HepG2 (cell line): ENCODE measurements at regions not wholly inside any gene's neighbourhood (a gene's known extent, or its start where the extent isn't known, plus 50 kb on each side); places are given as distances from the start of the nearest gene placed in this dataset.

ENCODE experiments used
- ATAC-seq: fragments of 200-7000 bp; cut with Tn5 transposase; 3 replicates; pipeline ENCODE4 v1.9.1; 2020; ENCODE audit warnings: mild to moderate bottlenecking, moderate library complexity
- BruUV-seq: library from RNA; stranded (reverse); fragments of 400-500 nt; replicated peaks from 2 replicates; lab custom pipeline; 2021; lab: Mats Ljungman, UMichigan
- CTCF ChIA-PET: fragments of 300-600 bp; formaldehyde crosslinking; extraction: SDS; loops from one replicate; lab custom pipeline; 2021; ENCODE audit warnings: low total read pairs, inconsistent platforms, low intra/inter-chr PET ratio; lab: Yijun Ruan, JAX
- POLR2A ChIA-PET: fragments of 350-600 bp; sonication (Branson Sonifier 250); formaldehyde crosslinking; loops from one replicate; lab custom pipeline; 2020; ENCODE audit warnings: antibody characterized with exemption, inconsistent platforms; lab: Yijun Ruan, JAX
- DNase-seq: peaks from one replicate; pipeline ENCODE4 v3.0.0-alpha.2; 2015; ENCODE audit warnings: low spot score
- FAIRE-seq: peaks from 3 replicates; lab custom pipeline; 2011; peaks lifted over from hg19 to GRCh38; lab: Jason Lieb, UNC
- H2AFZ ChIP-seq: one replicate; pipeline ENCODE4 v1.6.1; 2011; ENCODE audit warnings: low read length, inconsistent platforms
- H3K27ac ChIP-seq: fragments of 300-600 bp; 3 replicates; pipeline ENCODE4 v1.8.0; 2011; ENCODE audit warnings: mixed run types, mild to moderate bottlenecking, mixed read lengths, low read length, inconsistent platforms; ENCODE audit not compliant: insufficient read depth; ENCODE audit errors: extremely low read length
- H3K27me3 ChIP-seq, 2 experiments: fragments of 200-600 bp in 1 of 2; 2 replicates in 1 of 2; 3 replicates in 1 of 2; pipeline versions ENCODE4 v1.6.0 to v1.8.0; 2011; ENCODE audit warnings: low read length in 2 of 2, mild to moderate bottlenecking in 2 of 2, moderate library complexity in 2 of 2, inconsistent platforms in 1 of 2; ENCODE audit not compliant: insufficient read depth in 2 of 2, control insufficient read depth in 1 of 2
- H3K36me3 ChIP-seq, 2 experiments: fragments of 200-600 bp in 1 of 2; replicated peaks in 1 of 2; 2 replicates in 1 of 2; 3 replicates in 1 of 2; pipeline versions ENCODE4 v1.5.1 to v1.8.0; 2011; ENCODE audit warnings: low read length in 2 of 2, inconsistent platforms in 1 of 2; ENCODE audit not compliant: insufficient read depth in 2 of 2, control insufficient read depth in 1 of 2
- H3K4me1 ChIP-seq: 2 replicates; pipeline ENCODE4 v1.5.1; 2012; ENCODE audit warnings: low read length, inconsistent platforms; ENCODE audit not compliant: insufficient read depth
- H3K4me2 ChIP-seq: 2 replicates; pipeline ENCODE4 v1.6.0; 2011; ENCODE audit warnings: low read depth, low read length, inconsistent platforms
- H3K4me3 ChIP-seq, 3 experiments: fragments of 200-600 bp in 1 of 3; sonication (generic), shearing (Covaris generic) in 1 of 3; replicated peaks in 1 of 3; 2 replicates each; pipeline ENCODE4 v1.5.1; 2011 to 2016; ENCODE audit warnings: low read length in 3 of 3, inconsistent platforms in 2 of 3, low read depth in 2 of 3, mild to moderate bottlenecking in 2 of 3, control low read depth in 1 of 3, mixed read lengths in 1 of 3; ENCODE audit not compliant: insufficient read depth in 1 of 3
- H3K79me2 ChIP-seq: one replicate; pipeline ENCODE4 v1.6.1; 2011; ENCODE audit warnings: low read length, inconsistent platforms; ENCODE audit not compliant: insufficient read depth
- H3K9ac ChIP-seq: 2 replicates; pipeline ENCODE4 v1.6.0; 2011; ENCODE audit warnings: mild to moderate bottlenecking, low read depth, low read length, inconsistent platforms; ENCODE audit not compliant: insufficient read depth
- H3K9me3 ChIP-seq: 2 replicates; pipeline ENCODE4 v1.5.1; 2012; ENCODE audit warnings: mild to moderate bottlenecking, low read length
- H4K20me1 ChIP-seq: 2 replicates; pipeline ENCODE4 v1.6.0; 2011; ENCODE audit warnings: inconsistent platforms, mild to moderate bottlenecking, low read length, moderate library complexity; ENCODE audit not compliant: insufficient read depth
- IRX3 ChIP-seq: sonication (generic); formaldehyde crosslinking; IDR thresholded peaks from 2 replicates; pipeline ENCODE4 v1.8.1; 2023; ENCODE audit warnings: mild to moderate bottlenecking, low read depth, missing genetic modification reagents, borderline replicate concordance
- NFYC ChIP-seq: IDR thresholded peaks from 2 replicates; pipeline ENCODE4 v1.6.1; 2016; ENCODE audit warnings: missing genetic modification reagents, missing compliant biosample characterization
- NRL ChIP-seq: sonication (generic); formaldehyde crosslinking; IDR thresholded peaks from 2 replicates; pipeline ENCODE4 v1.5.0; 2020; ENCODE audit warnings: missing genetic modification reagents, mild to moderate bottlenecking, moderate library complexity, borderline replicate concordance
- SRSF4 ChIP-seq: fragments of 200-400 bp; formaldehyde crosslinking; IDR thresholded peaks from one replicate; pipeline ENCODE4 v1.6.1; 2018; ENCODE audit warnings: mild to moderate bottlenecking, low read depth, low read length, moderate library complexity; ENCODE audit not compliant: poor library complexity, severe bottlenecking
- TP53 ChIP-seq: sonication (generic); formaldehyde crosslinking; conservative IDR thresholded peaks from 2 replicates; pipeline ENCODE4 v1.4.0; 2020; ENCODE audit warnings: missing genetic modification reagents
- ZBTB3 ChIP-seq: sonication (generic); formaldehyde crosslinking; IDR thresholded peaks from 2 replicates; pipeline ENCODE4 v1.4.0; 2020; ENCODE audit warnings: low read depth, mild to moderate bottlenecking, moderate library complexity, missing genetic modification reagents, borderline replicate concordance
- ZKSCAN5 ChIP-seq: sonication (generic); formaldehyde crosslinking; IDR thresholded peaks from 2 replicates; pipeline ENCODE4 v1.5.1; 2020; ENCODE audit warnings: mild to moderate bottlenecking, missing genetic modification reagents
- ZNF121 ChIP-seq: sonication (generic); formaldehyde crosslinking; IDR thresholded peaks from 2 replicates; pipeline ENCODE4 v1.5.0; 2020; ENCODE audit warnings: mild to moderate bottlenecking, missing genetic modification reagents
- WGBS: methylation state at CpG from one replicate; pipeline ENCODE4 v1.1.6; 2017; ENCODE audit warnings: low lambda C conversion rate; 5-methylcytosine and 5-hydroxymethylcytosine counted together
- in situ Hi-C: cut with HindIII; loops from 2 replicates; pipeline ENCODE4 v1.10.0; 2017; ENCODE audit warnings: low pct_unique_long_range_greater_than_20kb; ENCODE audit not compliant: extremely low pct_ligation_motif_present
- intact Hi-C: fragments of 100-400 bp; cut with micrococcal nuclease; formaldehyde crosslinking; loops from one replicate; pipeline ENCODE4 v1.10.0; 2022; ENCODE audit not compliant: unreplicated experiment
- TF ChIP-seq, protein P1 (sequence below): fragments of 450-650 bp; IDR thresholded peaks from 2 replicates; pipeline ENCODE4 v1.6.1; 2017
- TF ChIP-seq, protein P2 (sequence below): sonication (generic); formaldehyde crosslinking; IDR thresholded peaks from 2 replicates; pipeline ENCODE4 v1.5.0; 2020; ENCODE audit warnings: missing genetic modification reagents, mild to moderate bottlenecking, borderline replicate concordance
- TF ChIP-seq, protein P3 (sequence below): sonication (generic); formaldehyde crosslinking; IDR thresholded peaks from 2 replicates; pipeline ENCODE4 v1.4.0; 2020; ENCODE audit warnings: mild to moderate bottlenecking, missing genetic modification reagents

DNA sequence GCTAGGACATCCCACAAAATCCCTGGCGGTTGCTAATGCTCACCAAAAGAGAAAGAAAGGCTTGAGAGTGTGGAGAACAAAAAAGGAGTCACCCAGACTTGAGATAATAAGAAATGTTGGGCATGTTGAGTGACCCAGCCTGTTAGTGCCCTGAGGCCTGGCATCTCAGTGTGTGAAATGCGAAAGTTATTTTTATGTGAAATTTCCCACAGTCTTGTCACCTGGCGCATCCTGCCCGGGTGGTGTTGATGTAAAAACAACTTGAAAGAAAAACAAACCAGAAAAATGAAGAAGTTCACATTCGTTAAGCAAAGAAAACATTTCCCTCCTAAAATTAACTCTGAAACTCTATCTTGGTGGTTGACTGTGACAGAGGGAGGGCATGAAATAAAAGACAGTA is 495.2 kb downstream of the MID1IP1 start (continued):
- TF ChIP-seq TP53 = no peak
- TF ChIP-seq, protein P1, sequence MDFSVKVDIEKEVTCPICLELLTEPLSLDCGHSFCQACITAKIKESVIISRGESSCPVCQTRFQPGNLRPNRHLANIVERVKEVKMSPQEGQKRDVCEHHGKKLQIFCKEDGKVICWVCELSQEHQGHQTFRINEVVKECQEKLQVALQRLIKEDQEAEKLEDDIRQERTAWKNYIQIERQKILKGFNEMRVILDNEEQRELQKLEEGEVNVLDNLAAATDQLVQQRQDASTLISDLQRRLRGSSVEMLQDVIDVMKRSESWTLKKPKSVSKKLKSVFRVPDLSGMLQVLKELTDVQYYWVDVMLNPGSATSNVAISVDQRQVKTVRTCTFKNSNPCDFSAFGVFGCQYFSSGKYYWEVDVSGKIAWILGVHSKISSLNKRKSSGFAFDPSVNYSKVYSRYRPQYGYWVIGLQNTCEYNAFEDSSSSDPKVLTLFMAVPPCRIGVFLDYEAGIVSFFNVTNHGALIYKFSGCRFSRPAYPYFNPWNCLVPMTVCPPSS = no peak

DNA sequence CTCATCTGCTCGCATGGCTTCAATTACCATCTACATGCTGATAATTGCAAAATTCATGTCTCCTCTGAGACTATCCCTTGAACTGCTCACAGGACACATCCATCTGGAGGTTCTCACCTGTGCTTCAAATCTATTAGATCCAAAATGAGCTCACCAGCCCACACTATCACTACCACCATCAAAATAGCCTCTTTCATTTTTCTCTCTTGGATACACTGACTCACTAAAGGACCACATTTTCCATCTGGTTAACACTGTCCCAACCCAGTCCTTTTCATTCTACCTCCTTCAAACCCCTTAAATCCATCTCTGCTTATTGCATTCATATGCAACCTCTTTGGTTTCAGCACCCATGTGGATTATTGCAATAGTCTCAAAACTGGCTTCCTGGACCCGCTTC is 497.6 kb downstream of the MID1IP1 start:
- H3K4me1 ChIP-seq = no peaks in the 10 kb centered on the region
- FAIRE-seq (no peak), ATAC-seq (no peak), DNase-seq (no peak)
- in situ Hi-C loops (no loop called here), intact Hi-C loops (no loop called here)
- no peaks in the 10 kb centered on the region for H3K79me2 ChIP-seq
- H3K27ac ChIP-seq = no peak overlapping the region
- H4K20me1 ChIP-seq = no peaks in the 10 kb centered on the region
- CTCF ChIA-PET = no interaction called here
- no peaks in the 10 kb centered on the region for H3K36me3 ChIP-seq
- no peak overlapping the region for H2AFZ ChIP-seq
- WGBS = 6% methylated on average over 2 of the region's 2 CpGs
- no peak overlapping the region for H3K9ac ChIP-seq
- H3K4me3 ChIP-seq = no peak overlapping the region
- POLR2A ChIA-PET = no interaction called here
- TF ChIP-seq ZKSCAN5 (CRISPR knock-in tag) (no peak), ZBTB3 (CRISPR knock-in tag) (no peak), SRSF4 (no peak), NFYC (no peak), NRL (CRISPR knock-in tag) (no peak), ZNF121 (CRISPR knock-in tag) (no peak), IRX3 (CRISPR knock-in tag) (no peak)
- TF ChIP-seq, protein P2, sequence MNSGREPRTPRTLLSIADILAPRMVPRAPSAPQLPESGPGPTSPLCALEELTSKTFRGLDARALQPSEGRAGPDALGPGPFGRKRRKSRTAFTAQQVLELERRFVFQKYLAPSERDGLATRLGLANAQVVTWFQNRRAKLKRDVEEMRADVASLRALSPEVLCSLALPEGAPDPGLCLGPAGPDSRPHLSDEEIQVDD (CRISPR knock-in tag) = no peak
- TF ChIP-seq, protein P3, sequence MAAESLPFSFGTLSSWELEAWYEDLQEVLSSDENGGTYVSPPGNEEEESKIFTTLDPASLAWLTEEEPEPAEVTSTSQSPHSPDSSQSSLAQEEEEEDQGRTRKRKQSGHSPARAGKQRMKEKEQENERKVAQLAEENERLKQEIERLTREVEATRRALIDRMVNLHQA (CRISPR knock-in tag) = no peak
- H3K9me3 ChIP-seq = peaks cover 6% of the 10 kb centered on the region; the same call in 1 of the 2 replicates
- H3K4me2 ChIP-seq = no peak overlapping the region
- H3K27me3 ChIP-seq = no peaks in the 10 kb centered on the region; a peak in 1 of 5 replicates
- BruUV-seq = no TSS peak
